OCI-LY3 (cell line): ENCODE measurements at regions not wholly inside any gene's neighbourhood (a gene's known extent, or its start where the extent isn't known, plus 50 kb on each side); places are given as distances from the start of the nearest gene placed in this dataset.

Experiments
- EZH2phosphoT487 ChIP-seq: fragments of 200-600 bp; shearing (Covaris generic); IDR thresholded peaks from 2 replicates; pipeline ENCODE4 v1.6.1; 2018; ENCODE audit warnings: antibody characterized with exemption, mixed run types, low read depth
- TF ChIP-seq, protein P1 (sequence below): fragments of 200-600, 300-600 bp; sonication (generic); IDR thresholded peaks from 2 replicates; pipeline ENCODE4 v1.5.1; 2014; ENCODE audit warnings: antibody characterized with exemption, low read length, low read depth

- TF ChIP-seq, protein P1, sequence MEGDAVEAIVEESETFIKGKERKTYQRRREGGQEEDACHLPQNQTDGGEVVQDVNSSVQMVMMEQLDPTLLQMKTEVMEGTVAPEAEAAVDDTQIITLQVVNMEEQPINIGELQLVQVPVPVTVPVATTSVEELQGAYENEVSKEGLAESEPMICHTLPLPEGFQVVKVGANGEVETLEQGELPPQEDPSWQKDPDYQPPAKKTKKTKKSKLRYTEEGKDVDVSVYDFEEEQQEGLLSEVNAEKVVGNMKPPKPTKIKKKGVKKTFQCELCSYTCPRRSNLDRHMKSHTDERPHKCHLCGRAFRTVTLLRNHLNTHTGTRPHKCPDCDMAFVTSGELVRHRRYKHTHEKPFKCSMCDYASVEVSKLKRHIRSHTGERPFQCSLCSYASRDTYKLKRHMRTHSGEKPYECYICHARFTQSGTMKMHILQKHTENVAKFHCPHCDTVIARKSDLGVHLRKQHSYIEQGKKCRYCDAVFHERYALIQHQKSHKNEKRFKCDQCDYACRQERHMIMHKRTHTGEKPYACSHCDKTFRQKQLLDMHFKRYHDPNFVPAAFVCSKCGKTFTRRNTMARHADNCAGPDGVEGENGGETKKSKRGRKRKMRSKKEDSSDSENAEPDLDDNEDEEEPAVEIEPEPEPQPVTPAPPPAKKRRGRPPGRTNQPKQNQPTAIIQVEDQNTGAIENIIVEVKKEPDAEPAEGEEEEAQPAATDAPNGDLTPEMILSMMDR = no peak
- TF ChIP-seq EZH2phosphoT487 = no peak
Observed at GRCh38 chr15:35312344-35312743, 227.2 kb upstream of the NANOGP8 start.
